ENCODE measurements at regions not wholly inside any gene's neighbourhood (a gene's known extent, or its start where the extent isn't known, plus 50 kb on each side); places are given as distances from the start of the nearest gene placed in this dataset.
"Not testable (repeated sequence)": the region's sequence is repeated elsewhere in the genome, so short reads cannot be mapped to it uniquely, and the experiment has no call there.

DNA sequence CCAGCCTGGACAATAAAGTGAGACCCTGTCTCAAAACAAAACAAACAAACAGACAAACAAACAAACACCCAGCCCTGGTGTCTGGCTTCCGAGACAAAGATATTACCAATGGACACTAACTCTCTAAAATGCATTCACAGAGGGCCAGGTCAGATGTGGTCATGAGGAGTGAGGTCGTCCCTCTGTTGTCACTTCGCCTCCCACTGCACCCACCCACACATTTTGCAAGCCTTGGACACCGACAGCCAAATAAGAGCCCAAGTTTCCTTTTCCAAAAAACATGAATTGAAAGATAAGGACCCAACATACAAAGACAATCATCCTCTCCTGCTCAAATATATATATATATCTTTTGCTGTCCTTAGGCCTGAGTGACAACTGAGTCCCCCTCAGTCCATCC lies 319.9 kb downstream of the TSN start:
- DNase-seq, result no peak

- DNase-seq, result no peak
These were observed 321.7 kb downstream of the TSN start for GRCh38 chr2:122077114-122077513.

- no peak for DNase-seq
These were observed 322.3 kb downstream of the TSN start for GRCh38 chr2:122077771-122078170.

DNA sequence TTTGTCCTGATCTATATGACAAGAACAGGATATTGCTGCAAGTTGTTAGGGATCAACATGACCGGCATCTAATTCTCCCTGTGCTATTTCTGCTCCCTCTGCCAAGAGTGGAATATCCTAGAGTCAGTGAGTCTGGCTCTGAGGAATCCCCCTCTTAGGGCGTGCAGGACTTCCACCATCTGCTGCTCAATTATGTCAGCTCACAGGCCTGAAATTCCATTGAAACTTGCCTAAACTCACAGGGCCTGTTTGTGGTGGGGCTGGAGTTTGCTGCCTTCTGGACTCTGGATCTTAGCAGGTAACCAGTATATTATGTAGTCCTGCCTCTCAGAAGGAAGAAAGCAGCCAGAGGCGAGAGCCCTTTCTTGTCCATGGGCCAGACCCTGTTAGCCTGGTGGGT lies 323.0 kb downstream of the TSN start:
- no peak for DNase-seq

GRCh38 chr2:122079844-122080243 lies 324.4 kb downstream of the TSN start:
- DNase-seq, result no peak

DNA sequence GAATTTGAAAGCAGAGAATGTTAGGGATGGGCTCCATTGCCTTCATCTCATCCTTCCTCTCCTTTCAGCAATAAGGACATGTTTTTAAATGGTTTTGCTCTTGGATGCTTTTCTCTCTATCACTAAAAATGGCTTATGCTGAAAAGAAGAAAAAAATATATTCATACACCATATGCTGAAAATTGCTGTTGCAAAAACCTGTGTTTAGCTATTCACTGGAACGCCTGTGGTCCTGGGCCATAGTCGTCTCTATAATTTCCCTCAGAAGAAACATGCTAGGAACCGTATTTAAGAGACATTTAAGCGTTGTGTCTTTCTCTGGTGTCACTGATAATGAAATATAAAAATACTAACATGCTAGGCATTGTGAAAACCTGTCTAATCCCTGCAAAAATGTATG lies 324.9 kb downstream of the TSN start:
- no peak for DNase-seq

- DNase-seq, result no peak
These were observed 325.4 kb downstream of the TSN start for GRCh38 chr2:122080871-122081270.

DNA sequence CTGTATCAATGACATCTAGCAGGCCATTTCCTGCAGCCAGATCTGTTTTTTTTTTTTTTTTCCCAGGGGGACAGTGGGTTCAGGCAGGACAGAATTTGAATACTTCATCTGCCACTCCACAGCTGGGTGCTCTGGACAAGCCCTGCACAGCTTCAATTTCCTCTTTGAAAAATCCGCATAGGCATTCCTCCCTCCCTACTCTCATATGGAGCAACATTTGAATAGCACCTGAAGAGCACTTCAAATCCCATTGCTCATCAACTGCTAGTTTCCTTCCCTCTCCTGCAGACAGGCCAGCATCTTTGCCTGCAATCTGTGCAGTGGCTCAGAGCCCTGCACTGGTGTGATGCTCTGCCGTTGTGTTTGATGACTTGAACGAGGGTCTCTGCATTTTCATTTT lies 326.3 kb downstream of the TSN start:
- no peak for DNase-seq

DNA sequence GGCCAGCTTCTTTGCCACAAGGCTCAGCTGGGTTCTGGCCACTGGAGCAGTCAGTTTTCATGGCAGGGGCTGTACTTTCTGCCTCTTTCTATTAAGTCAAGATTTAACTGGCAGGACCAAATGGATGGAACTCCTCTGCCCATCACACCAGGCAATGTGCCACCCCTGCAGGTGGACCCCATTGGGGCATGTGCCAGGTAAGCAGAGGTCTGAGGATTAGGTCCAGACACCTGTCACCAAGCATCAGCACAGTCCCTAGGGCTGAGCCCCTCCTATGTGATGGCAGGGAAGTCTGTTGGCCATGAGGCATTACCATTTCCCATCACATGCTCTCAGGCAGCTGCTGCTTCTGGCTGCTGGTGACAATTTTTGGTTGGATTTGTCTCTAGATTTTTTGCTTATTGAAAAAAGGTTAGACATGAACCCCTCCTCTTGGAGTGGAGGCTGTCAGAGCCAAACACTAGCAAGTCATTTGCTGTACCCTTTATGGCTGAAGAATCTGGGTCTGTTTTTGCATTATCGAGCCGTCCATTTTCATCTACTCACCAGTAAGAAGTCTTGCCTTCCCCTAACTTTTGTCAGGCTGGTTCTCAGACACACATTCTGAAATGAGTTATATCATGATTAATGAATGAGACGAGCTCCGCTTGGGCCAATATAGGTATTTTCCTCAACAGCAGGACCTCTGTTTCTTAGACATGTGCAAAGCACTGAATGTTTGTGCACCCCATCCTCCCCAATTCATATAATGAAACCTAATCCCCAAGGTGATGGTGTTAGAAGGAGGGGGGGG lies 328.0 kb downstream of the TSN start:
- DNase-seq, result no peak

DNA sequence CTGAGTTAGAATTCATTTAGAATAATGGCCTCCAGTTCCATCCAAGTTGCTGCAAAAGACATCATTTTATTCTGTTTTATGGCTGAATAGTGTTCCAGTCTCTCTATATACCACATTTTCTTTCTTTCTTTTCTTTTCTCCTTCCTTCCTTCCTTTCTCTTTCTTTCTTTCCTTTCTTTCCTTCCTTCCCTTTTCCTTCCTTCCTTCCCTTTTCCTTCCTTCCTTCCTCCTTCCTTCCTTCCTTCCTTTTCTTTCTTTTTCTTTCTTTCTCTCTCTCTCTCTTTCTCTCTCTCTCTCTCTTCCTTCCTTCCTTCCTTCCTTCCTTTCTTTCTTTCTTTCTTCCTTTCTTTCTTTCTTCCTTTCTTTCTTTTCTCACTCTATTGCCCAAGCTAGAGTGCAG lies 330.2 kb downstream of the TSN start:
- not testable (repeated sequence) for DNase-seq

DNA sequence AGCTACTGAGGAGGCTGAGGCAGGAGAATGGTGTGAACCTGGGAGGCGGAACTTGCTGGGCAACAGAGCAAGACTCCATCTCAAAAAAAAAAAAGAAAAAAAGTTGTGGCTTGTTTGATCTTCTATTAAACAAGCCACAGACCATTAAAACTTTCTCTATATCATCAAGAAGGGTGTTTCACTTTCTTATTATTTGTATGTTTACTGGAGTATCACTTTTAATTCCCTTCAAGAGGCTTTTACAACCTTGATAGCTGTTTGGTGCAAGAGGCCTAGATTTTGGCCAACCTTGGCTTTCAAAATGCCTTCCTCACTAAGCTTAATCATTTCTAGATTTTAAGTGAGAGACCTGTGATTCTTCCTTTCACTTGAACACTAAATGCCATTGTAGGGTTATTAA lies 339.1 kb downstream of the TSN start:
- DNase-seq, result no peak

DNA sequence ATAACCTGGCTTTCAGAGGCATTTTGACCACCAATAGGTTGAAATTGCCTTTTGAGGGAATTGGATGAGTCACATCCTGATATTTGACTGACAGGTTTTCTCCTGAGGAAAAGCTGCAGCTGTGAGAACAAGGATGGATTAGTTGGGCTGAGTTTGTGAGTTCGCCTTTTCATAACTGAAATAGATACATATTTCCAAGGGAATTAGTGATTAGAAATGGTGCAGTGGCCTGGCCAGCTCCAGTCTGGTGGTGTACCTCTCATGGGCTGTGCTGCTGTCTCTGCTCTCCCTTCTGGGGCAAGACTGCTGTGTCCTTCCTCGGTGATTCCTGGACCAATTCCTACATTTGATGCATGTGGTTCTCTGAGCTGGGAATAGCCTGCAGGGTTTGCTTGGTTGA lies 341.3 kb downstream of the TSN start:
- DNase-seq, result no peak

DNA sequence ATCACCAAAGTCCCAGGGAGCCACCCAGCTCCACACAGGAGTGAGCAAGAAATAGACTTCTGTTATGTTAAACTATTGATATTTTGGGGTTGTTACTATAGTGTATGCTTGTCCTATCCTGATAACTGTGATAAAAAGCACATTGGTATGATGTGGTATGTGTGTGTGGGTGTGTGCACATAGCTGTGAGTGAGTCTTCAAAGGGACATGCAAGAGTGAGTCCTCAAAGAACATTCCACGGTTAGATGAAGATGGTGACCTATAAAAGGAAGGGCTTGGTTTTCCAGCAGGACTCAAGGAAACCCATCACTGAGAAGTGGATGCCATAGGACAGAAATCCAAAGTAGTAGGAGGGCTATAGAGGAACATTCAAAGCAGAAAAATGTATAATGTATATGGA lies 342.9 kb downstream of the TSN start:
- DNase-seq, result no peak

- no peak for DNase-seq
These were observed 344.9 kb downstream of the TSN start for GRCh38 chr2:122100346-122100745.

- no peak for DNase-seq
These were observed 345.3 kb downstream of the TSN start for GRCh38 chr2:122100756-122101155.

DNA sequence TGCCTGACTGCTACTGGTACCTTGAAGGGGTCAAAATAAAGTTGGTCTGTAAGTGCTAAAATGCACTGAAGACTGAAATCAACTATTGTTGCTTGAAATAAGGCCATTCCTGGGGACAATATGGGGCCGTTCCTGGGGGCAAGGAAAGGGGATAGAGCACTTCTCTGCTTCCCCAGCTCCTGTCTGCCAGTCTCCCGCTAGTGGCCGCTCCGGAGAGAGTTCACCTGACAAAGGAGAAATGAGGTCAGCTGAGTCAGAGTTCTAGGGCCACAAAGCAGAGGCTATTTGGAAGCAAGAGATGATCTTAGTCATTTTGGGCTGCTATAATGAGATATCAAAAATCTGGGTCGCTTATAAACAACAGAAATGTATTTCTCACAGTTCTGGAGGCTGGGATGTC lies 345.9 kb downstream of the TSN start:
- no peak for DNase-seq

GRCh38 chr2:122105171-122105876 lies 349.9 kb downstream of the TSN start:
- DNase-seq, result no peak

GRCh38 chr2:122105877-122106206 lies 350.4 kb downstream of the TSN start:
- no peak for DNase-seq

GRCh38 chr2:122108186-122108585 lies 352.7 kb downstream of the TSN start:
- no peak for DNase-seq

- DNase-seq, result no peak
These were observed 357.0 kb downstream of the TSN start for GRCh38 chr2:122112216-122113005.

GRCh38 chr2:122114421-122114820 lies 359.0 kb downstream of the TSN start:
- DNase-seq, result no peak

DNA sequence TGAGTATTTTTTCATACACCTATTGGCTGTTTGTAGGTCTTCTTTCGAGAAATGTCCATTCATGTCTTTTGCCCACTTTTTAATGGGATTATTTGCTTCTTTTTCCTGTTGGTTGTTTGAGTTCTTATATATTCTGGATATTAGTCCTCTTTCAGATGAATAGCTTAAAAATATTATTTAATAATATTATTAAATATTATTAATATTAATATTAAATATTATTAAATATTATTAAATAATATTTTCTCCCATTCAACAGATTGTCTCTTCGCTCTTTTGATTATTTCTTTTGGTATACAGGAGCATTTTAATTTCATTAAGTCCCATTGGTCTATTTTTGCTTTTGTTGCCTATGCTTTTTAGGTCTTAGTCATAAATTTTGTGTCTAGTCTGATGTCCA lies 361.9 kb downstream of the TSN start:
- no peak for DNase-seq

DNA sequence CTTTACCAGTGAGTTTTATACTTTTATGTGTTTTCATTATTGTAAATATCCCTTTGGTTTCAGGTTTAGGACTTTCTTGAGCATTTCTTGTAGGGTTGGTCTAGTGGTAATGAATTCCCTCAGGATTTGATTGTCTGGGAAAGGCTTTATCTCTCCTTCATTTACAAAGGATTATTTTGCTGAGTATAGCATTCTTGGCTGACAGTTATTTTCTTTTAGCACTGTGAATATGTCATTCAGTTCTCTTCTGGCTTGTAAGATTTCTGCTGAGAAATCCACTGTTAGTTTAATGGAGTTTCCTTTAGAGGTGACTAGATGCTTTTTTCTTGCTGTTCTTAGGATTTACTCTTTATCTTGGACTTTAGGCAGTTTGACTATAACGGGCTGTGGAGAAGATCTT lies 373.9 kb downstream of the TSN start:
- DNase-seq, result no peak

DNA sequence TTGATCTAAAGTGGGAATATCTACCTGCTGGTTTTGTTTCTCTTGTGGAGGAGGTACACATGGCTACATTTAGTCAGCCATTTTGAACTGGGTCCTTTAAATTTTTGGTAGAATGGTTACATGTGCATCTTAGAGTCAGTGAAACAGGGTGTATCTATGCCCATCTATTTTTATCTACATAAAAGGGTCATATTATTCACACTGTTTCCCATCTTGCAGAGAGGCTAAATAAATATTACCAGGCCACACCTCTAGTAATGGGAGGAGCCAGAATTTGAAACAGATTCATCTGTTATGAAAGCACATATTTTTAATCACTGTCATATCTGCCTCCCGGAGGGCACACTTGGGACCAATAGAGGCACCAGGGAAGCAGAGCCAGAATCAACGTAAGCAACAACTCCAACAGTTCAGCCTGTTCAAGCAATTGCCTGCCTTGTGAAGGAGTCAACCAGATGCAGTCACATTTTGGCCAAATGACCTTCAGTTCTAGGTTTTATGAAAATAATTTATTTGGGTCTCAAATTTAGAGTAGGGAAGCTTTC lies 376.8 kb downstream of the TSN start:
- DNase-seq, result no peak

Measured in stimulated activated CD4-positive, alpha-beta T cell treated with anti-CD3 and anti-CD28 coated beads, Interleukin-4, amount 100 ng/mL, for 24 hours (primary cell).